ENCODE measurements at regions not wholly inside any gene's neighbourhood (a gene's known extent, or its start where the extent isn't known, plus 50 kb on each side); places are given as distances from the start of the nearest gene placed in this dataset.
A peak's percentile ranks its signal among the peaks of the same experiment; 100 is the strongest.

DNA sequence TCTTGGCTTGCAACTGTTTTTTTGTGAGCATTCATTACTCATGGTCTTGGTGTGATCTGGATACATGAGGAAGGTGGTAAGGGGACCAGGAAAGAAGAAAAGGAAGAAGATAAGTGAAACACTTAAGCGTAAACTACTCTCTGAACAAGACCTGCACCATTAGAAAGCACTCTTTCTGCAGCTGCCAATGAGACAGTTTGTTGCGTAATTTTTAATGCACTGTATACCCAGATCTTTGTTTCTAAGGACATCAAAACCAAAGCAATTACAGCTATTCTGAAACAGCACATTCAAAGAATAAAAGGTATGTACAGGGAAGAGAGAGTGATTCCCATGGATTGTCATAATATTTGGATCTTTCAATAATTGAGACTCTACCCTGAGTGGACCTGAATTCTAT is 147.4 kb downstream of the BLID start:
- intact Hi-C loops (cut with micrococcal nuclease; ENCODE audit: unreplicated experiment) (no loop called here), in situ Hi-C loops (cut with HindIII; ENCODE audit: extremely low pct_ligation_motif_present, low pct_unique_long_range_greater_than_20kb) (no loop called here)
- H3K4me3 ChIP-seq (replicated peaks in 1 of 3; ENCODE audit: insufficient read depth in 1 of 3, low read depth in 2 of 3, low read length in 3 of 3): no peak overlapping the region
- H3K27ac ChIP-seq (ENCODE audit: extremely low read length, insufficient read depth, low read length): no peak overlapping the region
- no TSS peak for BruUV-seq (replicated peaks)
- H3K9ac ChIP-seq (ENCODE audit: insufficient read depth, low read depth, low read length): no peak overlapping the region
- no peaks in the 10 kb centered on the region for H3K4me1 ChIP-seq (ENCODE audit: insufficient read depth, low read length)
- DNase-seq (ENCODE audit: low spot score) (no peak), FAIRE-seq (no peak), ATAC-seq (no peak)
- TF ChIP-seq CEBPG (CRISPR knock-in tag; IDR thresholded peaks at IDR 0.05) (0 out of 2 replicates have a peak, but pooled peaks have one; percentile 12), XRCC5 (optimal IDR thresholded peaks at IDR 0.05; ENCODE audit: low read length) (no peak), GATAD2A (CRISPR knock-in tag; IDR thresholded peaks at IDR 0.05) (no peak), CEBPB (IDR thresholded peaks at IDR 0.05; ENCODE audit: borderline replicate concordance, low read depth, low read length) (peak; percentile 70; the same call in 1 of the 2 replicates), NR1H2 (CRISPR knock-in tag; IDR thresholded peaks at IDR 0.05; ENCODE audit: borderline replicate concordance, low read depth) (no peak)
- CTCF ChIA-PET (ENCODE audit: low intra/inter-chr PET ratio, low total read pairs): no interaction called here
- H3K4me2 ChIP-seq (ENCODE audit: low read depth, low read length): no peak overlapping the region
- H4K20me1 ChIP-seq (ENCODE audit: insufficient read depth, low read length): no peaks in the 10 kb centered on the region
- POLR2A ChIA-PET: no interaction called here
- no peaks in the 10 kb centered on the region for H3K36me3 ChIP-seq (replicated peaks in 1 of 2; ENCODE audit: control insufficient read depth in 1 of 2, insufficient read depth in 2 of 2, low read length in 2 of 2)
- H3K27me3 ChIP-seq (ENCODE audit: control insufficient read depth in 1 of 2, insufficient read depth in 2 of 2, low read length in 2 of 2): no peaks in the 10 kb centered on the region
- WGBS (ENCODE audit: low lambda C conversion rate): 65% methylated on average over 2 of the region's 2 CpGs
- H3K9me3 ChIP-seq (ENCODE audit: low read length): no peaks in the 10 kb centered on the region
- no peak overlapping the region for H2AFZ ChIP-seq (ENCODE audit: low read length)
- no peaks in the 10 kb centered on the region for H3K79me2 ChIP-seq (ENCODE audit: insufficient read depth, low read length)

DNA sequence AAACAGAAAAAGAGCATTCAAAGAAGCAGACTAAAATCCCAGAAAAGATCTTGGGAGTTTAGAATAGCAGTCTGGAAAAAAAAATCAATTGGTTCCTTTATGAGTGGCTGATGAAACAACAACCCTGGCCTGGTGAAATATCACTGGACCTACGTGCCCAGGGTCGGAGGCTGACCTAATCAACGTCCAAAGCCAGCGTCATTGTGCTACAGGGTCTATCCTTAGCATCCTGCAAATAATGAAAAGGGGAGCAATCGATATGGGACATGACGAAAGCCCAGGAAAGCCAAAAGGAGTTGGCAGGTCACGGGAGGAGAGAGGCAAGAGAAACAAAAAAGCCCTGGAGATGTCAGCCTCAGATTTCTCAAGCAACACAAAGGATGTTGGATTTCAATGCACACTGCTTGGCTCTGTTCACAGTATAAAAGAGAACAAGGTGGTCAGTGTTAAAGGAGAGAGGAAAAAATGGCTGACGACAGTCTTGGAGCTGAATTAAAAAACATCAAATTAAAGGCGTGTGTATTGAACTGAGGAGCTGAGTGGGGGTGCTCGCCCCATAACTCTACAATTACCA is 148.8 kb downstream of the BLID start:
- Histone ChIP-seq H3K4me2 (ENCODE audit: low read depth, low read length) (no peak overlapping the region), H3K9ac (ENCODE audit: insufficient read depth, low read depth, low read length) (no peak overlapping the region), H3K79me2 (ENCODE audit: insufficient read depth, low read length) (no peaks in the 10 kb centered on the region), H3K4me1 (ENCODE audit: insufficient read depth, low read length) (peaks cover 5% of the 10 kb centered on the region), H3K4me3 (replicated peaks in 1 of 3; ENCODE audit: insufficient read depth in 1 of 3, low read depth in 2 of 3, low read length in 3 of 3) (no peak overlapping the region), H3K36me3 (replicated peaks in 1 of 2; ENCODE audit: control insufficient read depth in 1 of 2, insufficient read depth in 2 of 2, low read length in 2 of 2) (no peaks in the 10 kb centered on the region), H2AFZ (ENCODE audit: low read length) (no peak overlapping the region), H3K27me3 (ENCODE audit: control insufficient read depth in 1 of 2, insufficient read depth in 2 of 2, low read length in 2 of 2) (no peaks in the 10 kb centered on the region), H3K9me3 (ENCODE audit: low read length) (no peaks in the 10 kb centered on the region), H3K27ac (ENCODE audit: extremely low read length, insufficient read depth, low read length) (no peak overlapping the region), H4K20me1 (ENCODE audit: insufficient read depth, low read length) (no peaks in the 10 kb centered on the region)
- BruUV-seq (replicated peaks): no TSS peak
- ATAC-seq: no peak
- ChIA-PET POLR2A (no interaction called here), CTCF (ENCODE audit: low intra/inter-chr PET ratio, low total read pairs) (no interaction called here)
- DNase-seq (ENCODE audit: low spot score): no peak
- intact Hi-C loops (cut with micrococcal nuclease; ENCODE audit: unreplicated experiment) (no loop called here), in situ Hi-C loops (cut with HindIII; ENCODE audit: extremely low pct_ligation_motif_present, low pct_unique_long_range_greater_than_20kb) (no loop called here)
- no peak for FAIRE-seq
- WGBS (ENCODE audit: low lambda C conversion rate): 43% methylated on average over 10 of the region's 10 CpGs
- no peak for TF ChIP-seq ZNF552 (CRISPR knock-in tag; IDR thresholded peaks at IDR 0.05; ENCODE audit: borderline replicate concordance)
- TF ChIP-seq XRCC5 (optimal IDR thresholded peaks at IDR 0.05; ENCODE audit: low read length): no peak
- TF ChIP-seq, protein P1, sequence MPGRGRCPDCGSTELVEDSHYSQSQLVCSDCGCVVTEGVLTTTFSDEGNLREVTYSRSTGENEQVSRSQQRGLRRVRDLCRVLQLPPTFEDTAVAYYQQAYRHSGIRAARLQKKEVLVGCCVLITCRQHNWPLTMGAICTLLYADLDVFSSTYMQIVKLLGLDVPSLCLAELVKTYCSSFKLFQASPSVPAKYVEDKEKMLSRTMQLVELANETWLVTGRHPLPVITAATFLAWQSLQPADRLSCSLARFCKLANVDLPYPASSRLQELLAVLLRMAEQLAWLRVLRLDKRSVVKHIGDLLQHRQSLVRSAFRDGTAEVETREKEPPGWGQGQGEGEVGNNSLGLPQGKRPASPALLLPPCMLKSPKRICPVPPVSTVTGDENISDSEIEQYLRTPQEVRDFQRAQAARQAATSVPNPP (CRISPR knock-in tag; IDR thresholded peaks at IDR 0.05): no peak
- no peak for TF ChIP-seq CCDC6 (CRISPR knock-in tag; IDR thresholded peaks at IDR 0.05)
- TF ChIP-seq, protein P2, sequence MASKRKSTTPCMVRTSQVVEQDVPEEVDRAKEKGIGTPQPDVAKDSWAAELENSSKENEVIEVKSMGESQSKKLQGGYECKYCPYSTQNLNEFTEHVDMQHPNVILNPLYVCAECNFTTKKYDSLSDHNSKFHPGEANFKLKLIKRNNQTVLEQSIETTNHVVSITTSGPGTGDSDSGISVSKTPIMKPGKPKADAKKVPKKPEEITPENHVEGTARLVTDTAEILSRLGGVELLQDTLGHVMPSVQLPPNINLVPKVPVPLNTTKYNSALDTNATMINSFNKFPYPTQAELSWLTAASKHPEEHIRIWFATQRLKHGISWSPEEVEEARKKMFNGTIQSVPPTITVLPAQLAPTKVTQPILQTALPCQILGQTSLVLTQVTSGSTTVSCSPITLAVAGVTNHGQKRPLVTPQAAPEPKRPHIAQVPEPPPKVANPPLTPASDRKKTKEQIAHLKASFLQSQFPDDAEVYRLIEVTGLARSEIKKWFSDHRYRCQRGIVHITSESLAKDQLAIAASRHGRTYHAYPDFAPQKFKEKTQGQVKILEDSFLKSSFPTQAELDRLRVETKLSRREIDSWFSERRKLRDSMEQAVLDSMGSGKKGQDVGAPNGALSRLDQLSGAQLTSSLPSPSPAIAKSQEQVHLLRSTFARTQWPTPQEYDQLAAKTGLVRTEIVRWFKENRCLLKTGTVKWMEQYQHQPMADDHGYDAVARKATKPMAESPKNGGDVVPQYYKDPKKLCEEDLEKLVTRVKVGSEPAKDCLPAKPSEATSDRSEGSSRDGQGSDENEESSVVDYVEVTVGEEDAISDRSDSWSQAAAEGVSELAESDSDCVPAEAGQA (IDR thresholded peaks at IDR 0.05; ENCODE audit: low read depth): no peak
- TF ChIP-seq, protein P2 (CRISPR knock-in tag; IDR thresholded peaks at IDR 0.05; ENCODE audit: borderline replicate concordance): no peak
- TF ChIP-seq ZNF484 (CRISPR knock-in tag; IDR thresholded peaks at IDR 0.05; ENCODE audit: borderline replicate concordance, low read depth): no peak
- TF ChIP-seq, protein P3, sequence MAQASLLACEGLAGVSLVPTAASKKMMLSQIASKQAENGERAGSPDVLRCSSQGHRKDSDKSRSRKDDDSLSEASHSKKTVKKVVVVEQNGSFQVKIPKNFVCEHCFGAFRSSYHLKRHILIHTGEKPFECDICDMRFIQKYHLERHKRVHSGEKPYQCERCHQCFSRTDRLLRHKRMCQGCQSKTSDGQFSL (CRISPR knock-in tag; IDR thresholded peaks at IDR 0.05): no peak
- no peak for TF ChIP-seq KAT7 (CRISPR knock-in tag; IDR thresholded peaks at IDR 0.05; ENCODE audit: borderline replicate concordance)

Measured in HepG2 (cell line).